Spleen (tissue), 11 donors: ENCODE measurements at regions not wholly inside any gene's neighbourhood (a gene's known extent, or its start where the extent isn't known, plus 50 kb on each side); places are given as distances from the start of the nearest gene placed in this dataset.

Experiments
- DNase-seq: peaks from one replicate; pipeline ENCODE4 v3.0.0-alpha.2; 2020
- H3K27ac ChIP-seq, 8 donors: fragments of 200-600 bp; sonication (generic) in 7 of 8; 1 replicate in 4 of 8; 2 replicates in 4 of 8; pipeline versions ENCODE4 v1.5.0 to v1.8.0; 2016 to 2021; ENCODE audit warnings: inconsistent platforms in 4 of 8, mild to moderate bottlenecking in 4 of 8, moderate library complexity in 1 of 8
- H3K27me3 ChIP-seq, 7 donors: fragments of 200-600 bp; sonication (generic) in 6 of 7; replicated peaks in 1 of 7; 1 replicate in 4 of 7; 2 replicates in 3 of 7; pipeline versions ENCODE4 v1.5.0 to v1.8.0; 2016 to 2021; ENCODE audit warnings: inconsistent platforms in 3 of 7, mild to moderate bottlenecking in 1 of 7
- H3K36me3 ChIP-seq, 6 donors: fragments of 200-600 bp; sonication (generic) in 5 of 6; 1 replicate in 4 of 6; 2 replicates in 2 of 6; pipeline versions ENCODE4 v1.5.0 to v1.8.0; 2016 to 2021; ENCODE audit warnings: inconsistent platforms in 2 of 6
- H3K4me1 ChIP-seq, 6 donors: fragments of 200-600 bp; sonication (generic) in 5 of 6; 1 replicate in 3 of 6; 2 replicates in 3 of 6; pipeline versions ENCODE4 v1.5.0 to v1.8.0; 2016 to 2021; ENCODE audit warnings: inconsistent platforms in 3 of 6
- H3K4me3 ChIP-seq, 8 donors: fragments of 200-600 bp; sonication (generic) in 7 of 8; 1 replicate in 4 of 8; 2 replicates in 4 of 8; pipeline versions ENCODE4 v1.5.0 to v1.8.0; 2016 to 2021; ENCODE audit warnings: inconsistent platforms in 4 of 8, mild to moderate bottlenecking in 4 of 8, moderate library complexity in 2 of 8
- H3K9me3 ChIP-seq, 8 donors: fragments of 200-600 bp; sonication (generic) in 7 of 8; 1 replicate in 4 of 8; 2 replicates in 4 of 8; pipeline versions ENCODE4 v1.5.0 to v1.8.0; 2016 to 2021; ENCODE audit warnings: inconsistent platforms in 4 of 8
- CTCF ChIP-seq, 11 experiments: fragments of 200-600 bp in 7 of 11; fragments of 450-650 bp in 4 of 11; sonication (generic) in 4 of 11; IDR thresholded peaks in 8 of 11; conservative IDR thresholded peaks in 3 of 11; 1 replicate in 7 of 11; 2 replicates in 4 of 11; pipeline versions ENCODE4 v1.4.0 to v1.8.0; 2016 to 2021; ENCODE audit warnings: antibody characterized with exemption in 11 of 11, inconsistent platforms in 4 of 11, mild to moderate bottlenecking in 1 of 11
- POLR2A ChIP-seq, 3 donors: fragments of 450-650 bp; IDR thresholded peaks; one replicate each; pipeline ENCODE4 v1.5.1; 2017; ENCODE audit warnings: antibody characterized with exemption in 3 of 3, mild to moderate bottlenecking in 1 of 3
- POLR2AphosphoS5 ChIP-seq, 3 donors: sonication (generic); formaldehyde crosslinking; IDR thresholded peaks; one replicate each; pipeline ENCODE4 v1.5.1; 2017; ENCODE audit warnings: antibody characterized with exemption in 3 of 3
- WGBS, 5 donors: extraction: QIAGEN DNeasy Blood & Tissue Kit in 3 of 5; methylation state at CpG; one replicate each; pipeline versions ENCODE4 v1.1.5 to v1.1.7; 2013 to 2018; 5-methylcytosine and 5-hydroxymethylcytosine counted together
- intact Hi-C: fragments of 100-400 bp; cut with DNase I; formaldehyde crosslinking; loops from one replicate; pipeline ENCODE4 v1.15.0; 2023; ENCODE audit warnings: low total_unique reads
- donor health status: healthy with polysubstance abuse.
- donor health status: DM: no; HTN: no; CAD: no; lungs with moderate emphysema.
- donor health status: DM: no; HTN: no; CAD: no.
- donor health status: Bipolar disorder and iron deficiency.
- donor health status: healthy.
- donor health status: DM: no; HTN: no; CAD: no.
- donor health status: DM: yes; HTN: yes; CAD: no.

- no peaks in the 10 kb centered on the region for H3K4me1 ChIP-seq
- DNase-seq = no peak
- WGBS, 5 donors = 26 to 69% (median 38%) methylated on average over 1 of the region's 1 CpG
- TF ChIP-seq POLR2AphosphoS5 (IDR thresholded peaks at IDR 0.05) (no peak), CTCF (IDR thresholded peaks at IDR 0.05 in 8 of 11, conservative IDR thresholded peaks at IDR 0.05 in 3 of 11) (no peak), POLR2A (IDR thresholded peaks at IDR 0.05) (no peak)
- intact Hi-C loops = no loop called here
- no peaks in the 10 kb centered on the region for H3K36me3 ChIP-seq
- no peak overlapping the region for H3K27ac ChIP-seq
- no peak overlapping the region for H3K4me3 ChIP-seq
- H3K9me3 ChIP-seq = peaks cover 0 to 27% (median 8%) of the 10 kb centered on the region in 8 donors
- no peaks in the 10 kb centered on the region for H3K27me3 ChIP-seq
Observed at GRCh38 chr16:48860341-48860740, 250.4 kb upstream of the N4BP1 start.

GRCh38 chr16:48852951-48853350 is 243.0 kb upstream of the N4BP1 start:
- WGBS, 5 donors = 57 to 88% (median 68%) methylated on average over 12 of the region's 12 CpGs

GRCh38 chr16:48852458-48852857 is 242.5 kb upstream of the N4BP1 start:
- H3K27me3 ChIP-seq = no peaks in the 10 kb centered on the region
- H3K36me3 ChIP-seq = no peaks in the 10 kb centered on the region
- WGBS, 5 donors = 64 to 74% (median 71%) methylated on average over 6 of the region's 6 CpGs
- DNase-seq = no peak
- H3K4me3 ChIP-seq = no peak overlapping the region
- H3K9me3 ChIP-seq = no peaks in the 10 kb centered on the region
- H3K4me1 ChIP-seq = no peaks in the 10 kb centered on the region
- intact Hi-C loops = no loop called here
- TF ChIP-seq POLR2A (IDR thresholded peaks at IDR 0.05) (no peak), CTCF (IDR thresholded peaks at IDR 0.05 in 8 of 11, conservative IDR thresholded peaks at IDR 0.05 in 3 of 11) (no peak), POLR2AphosphoS5 (IDR thresholded peaks at IDR 0.05) (no peak)
- H3K27ac ChIP-seq = no peak overlapping the region

More at GRCh38 chr16:48852951-48853350, 243.0 kb upstream of the N4BP1 start:
- Histone ChIP-seq H3K4me3 (no peak overlapping the region), H3K27me3 (no peaks in the 10 kb centered on the region), H3K4me1 (no peaks in the 10 kb centered on the region), H3K9me3 (no peaks in the 10 kb centered on the region), H3K36me3 (no peaks in the 10 kb centered on the region), H3K27ac (no peak overlapping the region)
- DNase-seq = no peak
- TF ChIP-seq POLR2AphosphoS5 (IDR thresholded peaks at IDR 0.05) (no peak), CTCF (IDR thresholded peaks at IDR 0.05 in 8 of 11, conservative IDR thresholded peaks at IDR 0.05 in 3 of 11) (no peak), POLR2A (IDR thresholded peaks at IDR 0.05) (no peak)
- intact Hi-C loops = no loop called here

- Histone ChIP-seq H3K36me3 (no peaks in the 10 kb centered on the region), H3K27ac (no peak overlapping the region), H3K27me3 (no peaks in the 10 kb centered on the region), H3K9me3 (no peaks in the 10 kb centered on the region), H3K4me1 (no peaks in the 10 kb centered on the region), H3K4me3 (no peak overlapping the region)
- TF ChIP-seq CTCF (IDR thresholded peaks at IDR 0.05 in 8 of 11, conservative IDR thresholded peaks at IDR 0.05 in 3 of 11) (no peak), POLR2A (IDR thresholded peaks at IDR 0.05) (no peak), POLR2AphosphoS5 (IDR thresholded peaks at IDR 0.05) (no peak)
- intact Hi-C loops = no loop called here
- WGBS, 5 donors = 79 to 91% (median 85%) methylated on average over 7 of the region's 7 CpGs
- no peak for DNase-seq
Observed at GRCh38 chr16:48850097-48850770, 240.3 kb upstream of the N4BP1 start.
